Renal cortex interstitium (tissue), 11 donors: ENCODE measurements at regions not wholly inside any gene's neighbourhood (a gene's known extent, or its start where the extent isn't known, plus 50 kb on each side); places are given as distances from the start of the nearest gene placed in this dataset.
"Not testable (repeated sequence)": the region's sequence is repeated elsewhere in the genome, so short reads cannot be mapped to it uniquely, and the experiment has no call there.

Experiments used
- DNase-seq, 11 donors: peaks; one replicate each; pipeline ENCODE4 v3.0.0-alpha.2; 2013; ENCODE audit warnings: low read depth in 9 of 11, low spot score in 4 of 11; ENCODE audit errors: extremely low read depth in 1 of 11

DNA sequence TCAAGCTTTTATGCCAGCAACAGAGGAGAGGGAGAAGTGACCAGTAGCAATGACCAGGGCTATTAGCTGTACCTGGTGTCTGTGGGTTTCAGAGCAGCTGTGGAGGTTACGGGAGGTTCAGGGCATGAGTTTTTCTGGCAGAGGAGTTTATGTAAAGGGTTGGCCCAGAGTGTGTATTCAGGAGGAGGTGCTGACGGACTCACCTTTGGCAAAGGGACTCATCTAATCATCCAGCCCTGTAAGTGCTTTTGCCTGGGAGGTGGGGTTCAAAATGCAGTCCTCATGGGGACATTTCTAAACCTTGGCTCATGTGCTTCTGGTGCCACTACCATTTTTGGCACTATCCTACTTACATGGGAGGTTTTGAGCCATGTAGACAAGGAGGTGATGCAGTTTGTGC lies 95.3 kb downstream of the DAD1 start:
- DNase-seq = no peak

DNA sequence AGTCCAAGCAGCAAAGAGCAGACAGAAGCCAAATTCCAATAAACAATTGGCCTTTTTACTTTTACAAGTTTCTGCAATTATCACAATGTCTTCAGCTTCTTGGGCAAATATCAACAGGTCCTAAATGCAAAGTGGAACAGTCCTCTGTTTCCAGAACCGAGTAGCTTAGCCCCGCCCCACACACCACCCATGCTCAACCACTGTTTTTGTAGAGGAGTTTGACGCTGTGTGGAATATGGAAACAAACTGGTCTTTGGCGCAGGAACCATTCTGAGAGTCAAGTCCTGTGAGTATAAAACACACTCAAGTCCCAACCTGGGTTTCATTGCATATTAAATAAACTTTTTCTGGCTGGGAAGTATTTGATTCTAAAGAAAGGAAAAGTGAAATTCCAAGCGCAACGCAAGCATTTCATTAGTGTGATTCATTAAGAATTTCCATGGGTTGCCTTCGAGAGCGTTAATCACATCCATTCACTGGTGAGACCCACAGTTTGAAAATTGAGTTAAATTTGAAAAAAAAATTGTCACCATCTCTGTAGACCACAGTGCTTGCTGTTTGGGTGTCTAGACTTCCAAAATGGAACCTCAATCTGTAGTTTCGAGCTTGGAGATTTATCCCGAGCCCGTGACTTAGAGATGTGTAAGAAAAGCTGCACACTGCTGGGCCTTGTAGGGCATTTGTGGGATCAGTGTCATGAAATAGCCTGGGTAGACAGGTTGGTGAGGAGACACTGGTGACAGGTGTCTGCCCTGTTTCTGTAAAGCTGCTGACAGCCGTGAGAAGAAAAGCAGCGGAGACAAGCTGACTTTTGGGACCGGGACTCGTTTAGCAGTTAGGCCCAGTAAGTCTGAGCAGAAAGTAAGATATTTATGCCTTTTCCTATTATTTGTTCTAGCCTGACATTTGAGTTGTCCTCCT lies 96.1 kb downstream of the DAD1 start:
- DNase-seq = no peak

DNA sequence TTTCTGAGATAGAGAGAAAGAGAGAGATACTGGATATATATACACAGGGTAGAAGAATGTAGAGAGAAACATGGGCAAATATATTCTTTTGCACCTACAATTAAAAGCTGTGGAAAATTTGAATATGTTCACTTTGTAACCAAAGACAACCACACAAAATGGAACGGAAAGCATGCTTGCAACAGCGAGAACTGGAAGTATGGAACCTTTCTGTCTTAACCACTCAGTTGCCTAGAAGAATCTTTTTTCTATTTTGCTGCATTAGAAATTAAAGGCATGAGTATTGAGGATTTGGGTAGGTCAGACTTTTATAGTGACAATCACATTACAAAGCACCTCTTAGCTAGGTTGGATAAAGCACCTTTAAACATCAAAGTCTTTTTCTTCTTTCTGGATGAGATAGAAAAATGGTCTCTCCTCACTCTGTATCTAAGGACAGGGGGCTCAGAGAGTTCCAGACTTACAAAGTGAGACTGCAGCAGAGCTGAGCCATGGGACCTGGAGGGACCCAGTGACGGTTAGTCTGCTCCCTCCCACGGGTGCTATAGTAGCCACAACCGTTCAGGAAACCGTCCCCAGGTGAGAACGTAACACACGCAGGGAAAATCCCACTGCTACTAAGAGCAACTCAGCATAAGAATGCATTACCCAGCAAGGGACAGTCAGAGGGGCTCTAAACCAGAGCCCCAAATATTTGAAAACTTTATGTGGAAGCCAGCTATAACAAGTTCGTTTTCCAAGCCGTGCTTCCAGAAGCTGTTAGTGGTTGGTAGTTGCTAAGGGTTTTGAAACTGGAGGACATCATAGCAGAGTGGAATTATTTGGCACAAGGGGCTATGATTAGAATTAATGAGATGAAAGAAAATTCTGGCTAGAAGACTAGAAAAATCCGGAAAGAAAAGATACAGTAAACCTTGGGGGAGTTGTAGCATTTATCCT lies 97.1 kb downstream of the DAD1 start:
- no peak for DNase-seq

DNA sequence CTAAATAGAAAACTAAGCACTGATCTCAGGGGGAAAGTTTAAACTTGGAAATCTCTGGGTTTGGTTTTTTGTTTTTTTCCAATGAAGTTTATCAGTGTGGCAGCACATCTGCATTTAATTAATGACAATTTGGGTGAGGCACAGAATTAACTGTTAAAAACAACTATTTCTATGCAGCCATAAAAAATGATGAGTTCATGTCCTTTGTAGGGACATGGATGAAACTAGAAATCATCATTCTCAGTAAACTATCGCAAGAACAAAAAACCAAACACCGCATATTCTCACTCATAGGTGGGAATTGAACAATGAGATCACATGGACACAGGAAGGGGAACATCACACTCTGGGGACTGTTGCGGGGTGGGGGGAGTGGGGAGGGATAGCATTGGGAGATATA lies 98.0 kb downstream of the DAD1 start:
- DNase-seq = not testable (repeated sequence)

DNA sequence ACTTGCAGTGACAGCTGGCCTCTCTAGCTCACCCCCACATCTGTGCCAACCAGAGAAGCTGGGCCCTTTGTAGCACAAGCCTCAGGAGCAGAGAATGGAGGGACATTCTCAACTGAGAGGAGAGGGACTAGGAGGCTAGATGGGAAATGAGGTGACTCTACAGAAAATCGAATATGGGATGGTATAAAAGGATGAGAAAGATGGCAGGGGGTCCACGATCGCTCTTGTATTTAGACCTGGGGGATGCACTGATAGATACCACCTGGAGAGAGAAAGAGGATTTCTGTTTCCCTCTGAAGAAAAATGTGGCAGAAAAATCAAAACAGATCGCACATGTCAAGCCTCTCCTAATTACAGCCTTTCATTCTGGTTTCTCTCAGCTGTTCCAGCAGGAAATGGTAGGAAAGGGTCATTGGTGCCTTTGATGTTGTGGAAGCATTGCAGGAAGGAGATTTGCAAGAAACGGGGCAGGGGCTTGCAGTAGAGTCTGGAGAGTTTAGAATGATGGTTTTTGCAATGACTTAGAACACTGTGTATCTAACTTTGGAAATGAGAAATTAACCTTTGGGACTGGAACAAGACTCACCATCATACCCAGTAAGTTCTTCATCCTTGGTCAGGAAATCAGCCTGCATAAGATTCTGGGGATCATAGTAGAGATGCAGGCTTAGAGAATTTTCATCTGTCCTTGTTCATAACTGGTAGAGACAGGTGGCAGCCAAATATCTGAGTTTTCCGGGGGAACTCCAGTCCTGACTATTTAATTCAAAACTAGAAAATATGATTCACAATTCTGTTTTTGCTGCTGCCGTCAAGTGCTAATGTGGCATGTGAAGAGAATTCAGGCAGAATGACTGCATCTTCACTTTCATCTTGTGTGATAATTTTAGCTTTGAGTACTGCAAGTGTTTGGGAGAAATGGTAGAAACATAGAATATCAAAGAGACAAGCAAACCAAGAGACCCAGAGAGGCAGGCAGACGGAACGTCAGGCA lies 98.8 kb downstream of the DAD1 start:
- no peak for DNase-seq

DNA sequence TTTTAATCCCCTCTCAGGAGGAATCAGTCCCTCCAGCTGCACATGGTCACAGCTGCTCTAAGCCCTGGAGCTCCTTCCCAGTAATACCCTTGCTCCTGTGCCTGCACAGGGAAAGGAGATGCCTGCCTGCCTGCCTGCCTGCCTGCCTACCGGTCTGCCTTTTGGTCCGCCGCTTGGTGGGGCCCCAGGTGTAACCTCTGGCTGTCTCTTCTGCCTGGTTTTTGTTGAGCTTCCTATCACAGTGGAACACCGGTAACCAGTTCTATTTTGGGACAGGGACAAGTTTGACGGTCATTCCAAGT lies 99.8 kb downstream of the DAD1 start:
- DNase-seq = no peak

DNA sequence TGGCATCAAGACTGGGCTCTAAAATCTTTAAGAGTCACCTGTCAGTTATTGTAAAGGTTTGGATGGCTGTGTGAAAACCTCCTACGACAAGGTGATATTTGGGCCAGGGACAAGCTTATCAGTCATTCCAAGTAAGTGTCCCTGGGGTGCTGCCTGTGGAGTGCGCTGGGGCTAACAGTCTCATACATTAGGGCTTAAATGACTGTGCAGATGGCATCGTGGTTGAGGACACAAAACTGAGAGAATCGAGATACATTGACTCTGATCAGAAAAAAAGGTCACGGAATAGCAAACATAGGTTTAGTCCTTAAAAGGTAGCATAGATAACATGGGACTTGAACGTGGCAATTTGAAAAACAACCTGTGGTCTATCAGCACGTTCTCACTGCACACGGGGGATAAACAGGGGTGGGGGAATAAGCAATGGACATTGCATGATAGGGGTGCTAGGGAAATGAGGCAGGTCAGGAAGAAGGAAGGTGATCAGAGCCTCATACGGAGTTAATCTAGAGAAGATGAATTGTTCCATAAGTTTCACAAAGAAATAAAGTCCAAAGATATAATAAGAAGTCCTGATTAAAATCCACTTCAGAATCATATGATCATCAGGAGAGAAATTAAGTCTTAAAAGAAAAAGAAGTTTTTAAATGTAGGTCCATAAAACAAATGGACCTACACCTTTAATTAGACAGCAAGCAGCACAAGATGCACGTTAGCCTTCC lies 100.3 kb downstream of the DAD1 start:
- no peak for DNase-seq

DNA sequence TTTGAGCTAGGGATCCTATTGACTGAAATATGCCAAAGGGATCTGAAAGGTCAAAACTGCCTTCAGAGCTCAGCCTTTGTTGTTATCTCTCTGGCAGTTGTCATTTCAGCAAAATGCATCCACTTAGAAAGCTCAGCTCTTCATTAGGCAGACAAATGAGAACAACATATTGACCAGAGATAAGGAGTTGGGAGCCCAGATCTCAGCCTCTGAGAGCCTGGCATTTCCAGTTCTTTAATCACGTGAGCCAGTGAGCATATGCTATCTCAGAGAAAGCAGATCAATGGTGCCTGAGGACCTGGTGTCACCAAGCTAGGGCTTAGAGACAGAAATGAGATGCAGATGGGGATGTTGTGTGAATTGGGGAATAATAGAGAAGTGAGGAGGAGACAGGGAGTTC lies 101.1 kb downstream of the DAD1 start:
- no peak for DNase-seq

DNA sequence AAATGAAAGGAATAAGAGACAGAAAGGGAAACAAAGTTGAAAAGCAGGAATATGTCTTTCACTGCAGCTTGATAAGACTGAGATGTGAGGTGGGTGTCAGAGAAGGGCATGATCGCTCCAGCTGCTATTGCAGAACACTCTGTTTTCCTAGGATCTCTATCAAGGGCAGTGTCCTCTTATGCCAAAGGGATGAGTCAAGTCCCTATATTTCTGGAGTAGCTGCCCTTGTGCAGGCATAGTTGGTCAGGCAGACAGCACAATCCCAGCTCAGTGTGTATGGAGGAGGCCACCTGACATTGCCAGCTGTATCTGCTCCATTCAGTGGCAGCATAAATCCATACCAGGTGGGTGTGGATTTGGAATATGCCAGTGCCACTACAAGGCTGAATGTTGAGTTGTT lies 101.6 kb downstream of the DAD1 start:
- no peak for DNase-seq

DNA sequence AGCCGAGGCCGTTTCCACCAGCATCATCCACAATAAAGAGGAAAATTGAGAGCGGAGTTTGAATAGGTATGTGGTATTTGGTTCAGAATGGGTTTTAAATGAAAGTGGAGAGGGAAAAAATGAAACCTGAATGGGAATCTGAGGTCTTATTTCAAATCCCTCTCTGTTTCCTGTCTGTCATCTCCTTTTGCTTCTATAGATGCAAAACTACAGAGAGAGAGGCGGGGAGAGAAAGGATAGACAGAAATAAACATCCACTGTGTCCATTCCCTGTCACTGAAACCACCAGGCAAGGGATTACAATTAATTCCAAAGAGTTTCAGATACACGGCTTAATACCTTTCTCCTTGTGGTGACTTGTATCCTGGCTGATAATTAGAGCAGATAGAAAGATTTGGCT lies 102.3 kb downstream of the DAD1 start:
- DNase-seq = no peak

DNA sequence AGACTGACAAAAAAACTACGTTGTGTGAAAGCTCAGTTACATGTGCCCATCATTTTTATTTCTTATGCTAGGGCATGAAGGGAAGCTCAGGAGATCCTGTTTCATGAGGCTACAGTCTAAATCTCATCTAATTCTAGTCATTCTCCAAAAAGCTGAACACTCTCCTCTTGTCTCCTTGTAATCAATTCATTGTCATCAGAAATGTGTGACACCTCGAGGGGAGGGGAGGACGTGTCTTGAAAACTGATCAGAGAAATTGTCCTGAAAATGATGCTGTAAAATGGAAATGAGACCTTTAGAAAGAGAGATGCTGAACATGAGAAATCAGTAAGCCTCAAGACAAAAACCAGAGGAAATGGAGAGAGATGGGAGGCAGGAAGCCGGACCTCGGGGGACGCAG lies 103.4 kb downstream of the DAD1 start:
- DNase-seq = no peak

DNA sequence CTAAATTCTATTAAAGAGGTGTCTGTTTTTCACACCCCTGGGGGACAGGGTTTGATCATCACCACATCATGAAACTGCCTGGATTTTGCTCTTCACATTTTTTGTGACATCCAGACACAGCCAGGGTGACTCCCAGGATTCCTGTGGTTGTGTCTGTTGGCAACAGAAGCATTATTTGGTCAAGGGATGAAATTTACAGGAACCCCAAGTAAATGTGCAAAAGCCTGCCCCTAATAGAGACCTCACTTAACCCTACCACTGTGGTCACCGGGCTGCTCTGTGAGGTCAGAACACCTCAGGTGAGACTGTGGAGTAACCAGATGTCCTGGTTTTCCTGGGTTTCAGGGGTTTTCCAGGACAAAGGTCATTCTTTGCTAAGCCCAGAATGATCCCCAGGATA lies 103.8 kb downstream of the DAD1 start:
- no peak for DNase-seq

DNA sequence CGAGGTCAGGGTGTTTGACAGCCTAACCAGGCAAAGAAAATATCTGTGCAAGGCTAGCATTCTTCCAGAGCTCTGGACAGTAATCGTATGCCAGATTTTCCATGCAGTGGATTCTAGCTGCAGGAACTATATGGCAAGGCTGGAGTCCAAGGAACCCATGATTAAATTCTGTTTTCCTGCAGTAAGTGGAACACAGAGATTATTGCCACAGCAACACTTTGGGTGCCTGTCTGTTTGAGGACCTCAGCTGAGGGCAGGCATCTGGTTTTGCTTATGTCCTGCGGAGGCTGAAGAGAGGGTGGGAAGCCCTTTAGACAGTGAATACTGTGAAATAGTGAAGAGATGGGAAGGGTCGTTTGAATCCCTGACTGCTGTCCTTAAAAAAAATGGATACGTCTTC lies 104.4 kb downstream of the DAD1 start:
- no peak for DNase-seq

DNA sequence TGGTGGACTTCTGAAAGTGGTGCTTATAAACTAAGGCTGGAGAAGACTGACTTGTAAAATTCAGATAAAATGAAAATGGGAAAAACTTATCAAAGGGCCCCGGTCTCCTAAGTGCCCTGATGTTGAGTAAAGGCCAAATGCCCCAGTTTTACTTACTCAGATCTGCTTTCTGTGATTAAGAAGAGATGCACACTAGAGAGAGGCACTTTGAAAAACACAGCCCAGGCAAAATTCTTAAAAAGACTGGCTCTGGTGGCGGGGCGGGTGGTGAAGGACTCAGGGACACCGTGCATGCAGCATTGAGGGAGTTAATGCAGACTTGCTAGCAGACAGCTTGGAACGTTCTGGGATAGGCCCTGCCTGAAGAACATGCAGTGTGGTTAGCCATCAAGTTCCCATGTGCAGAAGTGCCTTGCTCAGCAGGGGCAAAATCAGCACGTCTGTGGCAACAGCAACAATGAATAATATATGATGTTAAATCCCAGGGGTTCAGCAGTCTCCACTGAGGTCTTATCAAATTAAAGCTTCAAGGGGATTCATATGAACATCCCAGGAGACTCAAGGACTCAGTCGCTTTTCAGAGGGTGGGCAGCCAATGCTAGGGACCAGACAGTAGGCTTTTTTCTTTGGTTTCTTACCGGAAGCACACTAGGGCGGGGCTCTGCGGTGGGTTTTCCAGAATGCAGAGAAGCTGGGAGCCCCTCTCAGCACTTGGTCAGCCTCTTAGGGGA lies 105.0 kb downstream of the DAD1 start:
- no peak for DNase-seq

DNA sequence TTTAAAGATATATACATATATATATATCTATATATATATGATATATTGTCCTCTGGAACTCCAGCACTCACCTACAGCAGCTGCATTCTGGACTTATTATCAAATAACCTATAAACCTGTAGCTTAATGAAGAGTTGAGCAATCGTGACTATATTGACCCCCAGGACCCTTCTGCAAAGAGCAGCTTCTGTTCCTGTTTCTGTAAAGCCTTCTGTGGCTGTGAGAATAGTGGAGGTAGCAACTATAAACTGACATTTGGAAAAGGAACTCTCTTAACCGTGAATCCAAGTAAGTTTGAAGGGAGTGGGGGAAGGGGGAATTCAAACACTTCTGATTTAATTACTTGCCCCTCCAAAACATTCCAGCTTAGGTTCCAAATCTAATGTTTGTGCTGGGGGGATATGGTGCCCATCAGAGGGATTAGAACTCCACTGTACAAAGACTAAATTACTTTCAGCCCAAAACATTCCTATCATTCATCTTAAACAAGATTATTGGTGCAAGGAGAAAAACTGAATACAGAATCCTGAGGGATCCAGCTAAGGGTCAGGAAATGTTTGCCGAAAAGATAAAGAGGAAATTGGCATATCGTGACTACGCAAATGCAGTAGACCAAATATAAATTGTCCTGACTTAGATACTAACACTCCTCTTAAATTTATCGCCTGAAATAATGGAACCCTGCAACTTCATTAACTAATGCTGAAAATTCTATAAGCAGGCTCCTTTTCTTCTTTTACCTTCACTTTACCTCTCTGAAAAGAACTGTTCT lies 106.1 kb downstream of the DAD1 start:
- no peak for DNase-seq

DNA sequence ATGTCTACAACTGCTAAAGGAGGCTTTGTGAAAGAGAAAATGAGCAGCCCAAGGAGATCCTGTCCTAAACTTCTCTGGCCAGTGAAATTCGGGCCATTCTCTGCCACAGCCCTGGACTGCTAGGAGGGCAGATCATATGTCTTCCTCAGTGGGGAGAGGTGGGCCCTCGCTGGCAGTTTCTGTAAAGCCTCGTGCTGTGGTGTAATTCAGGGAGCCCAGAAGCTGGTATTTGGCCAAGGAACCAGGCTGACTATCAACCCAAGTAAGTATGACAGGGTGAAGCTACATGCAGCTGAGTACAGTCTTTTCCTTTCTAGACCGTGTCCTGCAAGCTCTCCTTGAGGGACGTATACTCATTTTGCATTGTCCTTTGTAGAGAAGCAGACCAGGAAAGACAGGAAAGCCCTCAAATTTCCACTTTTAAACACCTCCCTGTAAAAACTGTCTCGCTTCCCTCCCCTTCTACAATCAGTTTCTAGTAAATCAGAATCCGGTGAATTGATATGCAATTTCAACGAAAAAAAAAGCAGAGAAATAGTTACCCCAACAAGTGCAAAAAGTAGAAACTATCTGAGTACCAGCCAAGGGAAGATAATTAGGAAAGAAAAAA lies 106.8 kb downstream of the DAD1 start:
- no peak for DNase-seq

DNA sequence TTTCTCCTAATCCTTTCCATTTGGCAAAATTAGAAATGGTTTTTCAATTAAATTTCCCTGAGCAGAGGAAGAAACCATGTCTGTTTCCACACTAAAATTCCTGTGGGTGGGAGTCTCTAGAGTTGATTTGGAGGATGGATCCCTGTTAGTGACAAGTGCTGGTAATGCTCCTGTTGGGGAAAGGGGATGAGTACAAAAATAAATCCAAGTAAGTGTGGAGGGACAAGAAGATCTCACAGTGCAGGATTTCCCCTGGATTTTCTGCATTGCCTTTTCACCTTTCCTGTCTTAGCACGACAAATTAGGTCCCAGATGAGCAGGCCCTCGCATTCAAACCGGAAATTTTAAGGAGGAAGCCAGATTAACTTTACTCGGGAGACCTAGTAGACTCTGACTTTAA lies 107.5 kb downstream of the DAD1 start:
- DNase-seq = no peak
